GM18861 (cell line): ENCODE measurements at regions not wholly inside any gene's neighbourhood (a gene's known extent, or its start where the extent isn't known, plus 50 kb on each side); places are given as distances from the start of the nearest gene placed in this dataset.

Source experiments
- ATAC-seq: cut with Tn5 transposase; IDR thresholded peaks from one replicate; pipeline ENCODE4 v1.9.1; 2021; ENCODE audit not compliant: unreplicated experiment

GRCh38 chr3:6228958-6229683, 631.8 kb upstream of the GRM7 start:
- no peak for ATAC-seq

- peak; percentile 33 for ATAC-seq
These were observed 631.0 kb upstream of the GRM7 start for GRCh38 chr3:6229778-6230410.

GRCh38 chr3:6242104-6242503, 618.8 kb upstream of the GRM7 start:
- ATAC-seq = no peak

- no peak for ATAC-seq
These were observed 612.4 kb upstream of the GRM7 start for GRCh38 chr3:6248528-6248927.

GRCh38 chr3:6249679-6250078, 611.2 kb upstream of the GRM7 start:
- ATAC-seq = peak; percentile 58

- peak; percentile 97 for ATAC-seq
These were observed 610.7 kb upstream of the GRM7 start for GRCh38 chr3:6250167-6250566.

- no peak for ATAC-seq
These were observed 609.1 kb upstream of the GRM7 start for GRCh38 chr3:6251612-6252400.

GRCh38 chr3:6254490-6254889, 606.4 kb upstream of the GRM7 start:
- ATAC-seq = no peak

GRCh38 chr3:6255229-6255628, 605.7 kb upstream of the GRM7 start:
- ATAC-seq = no peak

- ATAC-seq = no peak
These were observed 600.2 kb upstream of the GRM7 start for GRCh38 chr3:6260551-6261191.

GRCh38 chr3:6262010-6262409, 598.9 kb upstream of the GRM7 start:
- no peak for ATAC-seq

GRCh38 chr3:6264036-6264435, 596.9 kb upstream of the GRM7 start:
- ATAC-seq = no peak

- peak; percentile 40 for ATAC-seq
These were observed 596.0 kb upstream of the GRM7 start for GRCh38 chr3:6264906-6265305.

- no peak for ATAC-seq
These were observed 594.8 kb upstream of the GRM7 start for GRCh38 chr3:6266135-6266534.

- ATAC-seq = no peak
These were observed 587.0 kb upstream of the GRM7 start for GRCh38 chr3:6273878-6274277.

GRCh38 chr3:6281662-6282061, 579.3 kb upstream of the GRM7 start:
- peak; percentile 62 for ATAC-seq

GRCh38 chr3:6282918-6283317, 578.0 kb upstream of the GRM7 start:
- ATAC-seq = no peak

GRCh38 chr3:6287088-6287875, 573.6 kb upstream of the GRM7 start:
- no peak for ATAC-seq

- no peak for ATAC-seq
These were observed 559.3 kb upstream of the GRM7 start for GRCh38 chr3:6301626-6302025.

GRCh38 chr3:6315906-6316305, 545.0 kb upstream of the GRM7 start:
- no peak for ATAC-seq

- no peak for ATAC-seq
These were observed 538.9 kb upstream of the GRM7 start for GRCh38 chr3:6321999-6322398.
